ENCODE measurements at regions not wholly inside any gene's neighbourhood (a gene's known extent, or its start where the extent isn't known, plus 50 kb on each side); places are given as distances from the start of the nearest gene placed in this dataset.

GRCh38 chr2:52404046-52404445 is 1363.6 kb upstream of the CHAC2 start:
- no peak overlapping the region for H3K4me2 ChIP-seq
- TF ChIP-seq EZH2phosphoT487 (IDR thresholded peaks at IDR 0.05; ENCODE audit: low read depth, severe bottlenecking, unreplicated experiment), result no peak
- TF ChIP-seq EZH2 (IDR thresholded peaks at IDR 0.05; ENCODE audit: borderline replicate concordance), result no peak
- no peak for TF ChIP-seq CTCF (IDR thresholded peaks at IDR 0.05; ENCODE audit: poor library complexity)
- H3K9me3 ChIP-seq (ENCODE audit: low read depth), result no peaks in the 10 kb centered on the region
- WGBS (ENCODE audit: low lambda C conversion rate, missing lambda C conversion rate), result 88% methylated on average over 4 of the region's 4 CpGs
- no peaks in the 10 kb centered on the region for H3K79me2 ChIP-seq
- H3K27ac ChIP-seq, result no peak overlapping the region
- no peaks in the 10 kb centered on the region for H4K20me1 ChIP-seq (ENCODE audit: insufficient read depth, poor library complexity, severe bottlenecking)
- no peak overlapping the region for H3K4me3 ChIP-seq
- no peaks in the 10 kb centered on the region for H3K27me3 ChIP-seq
- no peaks in the 10 kb centered on the region for H3K9me2 ChIP-seq (replicated peaks; ENCODE audit: insufficient read depth)
- H2AFZ ChIP-seq, result no peak overlapping the region
- no peak for DNase-seq (ENCODE audit: low spot score)
- H3K4me1 ChIP-seq (ENCODE audit: insufficient read depth), result no peaks in the 10 kb centered on the region
- H3K36me3 ChIP-seq (replicated peaks; ENCODE audit: insufficient read depth, low read depth), result no peaks in the 10 kb centered on the region

- Histone ChIP-seq H3K9me3 (ENCODE audit: low read depth) (no peaks in the 10 kb centered on the region), H3K27ac (no peak overlapping the region), H3K27me3 (no peaks in the 10 kb centered on the region), H4K20me1 (ENCODE audit: insufficient read depth, poor library complexity, severe bottlenecking) (no peaks in the 10 kb centered on the region), H3K4me1 (ENCODE audit: insufficient read depth) (no peaks in the 10 kb centered on the region), H3K4me3 (no peak overlapping the region), H2AFZ (no peak overlapping the region), H3K9me2 (replicated peaks; ENCODE audit: insufficient read depth) (no peaks in the 10 kb centered on the region), H3K4me2 (no peak overlapping the region), H3K36me3 (replicated peaks; ENCODE audit: insufficient read depth, low read depth) (no peaks in the 10 kb centered on the region), H3K79me2 (no peaks in the 10 kb centered on the region)
- WGBS (ENCODE audit: low lambda C conversion rate, missing lambda C conversion rate), result 78% methylated on average over 6 of the region's 6 CpGs
- no peak for DNase-seq (ENCODE audit: low spot score)
- no peak for TF ChIP-seq EZH2 (IDR thresholded peaks at IDR 0.05; ENCODE audit: borderline replicate concordance)
- TF ChIP-seq CTCF (IDR thresholded peaks at IDR 0.05; ENCODE audit: poor library complexity), result no peak
- no peak for TF ChIP-seq EZH2phosphoT487 (IDR thresholded peaks at IDR 0.05; ENCODE audit: low read depth, severe bottlenecking, unreplicated experiment)
These were observed 1365.5 kb upstream of the CHAC2 start for GRCh38 chr2:52402128-52402527.

- Histone ChIP-seq H3K27me3 (no peaks in the 10 kb centered on the region), H2AFZ (no peak overlapping the region), H3K4me3 (no peak overlapping the region), H3K36me3 (replicated peaks; ENCODE audit: insufficient read depth, low read depth) (no peaks in the 10 kb centered on the region), H3K9me2 (replicated peaks; ENCODE audit: insufficient read depth) (no peaks in the 10 kb centered on the region), H3K79me2 (no peaks in the 10 kb centered on the region), H3K4me1 (ENCODE audit: insufficient read depth) (no peaks in the 10 kb centered on the region), H3K27ac (no peak overlapping the region), H3K4me2 (no peak overlapping the region), H3K9me3 (ENCODE audit: low read depth) (no peaks in the 10 kb centered on the region), H4K20me1 (ENCODE audit: insufficient read depth, poor library complexity, severe bottlenecking) (no peaks in the 10 kb centered on the region)
- TF ChIP-seq EZH2 (IDR thresholded peaks at IDR 0.05; ENCODE audit: borderline replicate concordance), result no peak
- no peak for TF ChIP-seq EZH2phosphoT487 (IDR thresholded peaks at IDR 0.05; ENCODE audit: low read depth, severe bottlenecking, unreplicated experiment)
- TF ChIP-seq CTCF (IDR thresholded peaks at IDR 0.05; ENCODE audit: poor library complexity), result no peak
- no peak for DNase-seq (ENCODE audit: low spot score)
- 68% methylated on average over 1 of the region's 1 CpG for WGBS (ENCODE audit: low lambda C conversion rate, missing lambda C conversion rate)
These were observed 1364.9 kb upstream of the NRXN1 start for GRCh38 chr2:52396836-52397235.

- WGBS (ENCODE audit: low lambda C conversion rate, missing lambda C conversion rate), result 97% methylated on average over 1 of the region's 1 CpG
- Histone ChIP-seq H3K4me3 (no peak overlapping the region), H3K4me2 (no peak overlapping the region), H3K27ac (no peak overlapping the region), H3K9me2 (replicated peaks; ENCODE audit: insufficient read depth) (no peaks in the 10 kb centered on the region), H3K79me2 (no peaks in the 10 kb centered on the region), H4K20me1 (ENCODE audit: insufficient read depth, poor library complexity, severe bottlenecking) (no peaks in the 10 kb centered on the region), H3K4me1 (ENCODE audit: insufficient read depth) (no peaks in the 10 kb centered on the region), H3K27me3 (no peaks in the 10 kb centered on the region), H2AFZ (no peak overlapping the region), H3K36me3 (replicated peaks; ENCODE audit: insufficient read depth, low read depth) (no peaks in the 10 kb centered on the region), H3K9me3 (ENCODE audit: low read depth) (no peaks in the 10 kb centered on the region)
- no peak for TF ChIP-seq EZH2 (IDR thresholded peaks at IDR 0.05; ENCODE audit: borderline replicate concordance)
- no peak for TF ChIP-seq CTCF (IDR thresholded peaks at IDR 0.05; ENCODE audit: poor library complexity)
- TF ChIP-seq EZH2phosphoT487 (IDR thresholded peaks at IDR 0.05; ENCODE audit: low read depth, severe bottlenecking, unreplicated experiment), result no peak
- DNase-seq (ENCODE audit: low spot score), result no peak
These were observed 1364.0 kb upstream of the NRXN1 start for GRCh38 chr2:52395912-52396311.
